Liver (tissue), 8 donors: ENCODE measurements at regions not wholly inside any gene's neighbourhood (a gene's known extent, or its start where the extent isn't known, plus 50 kb on each side); places are given as distances from the start of the nearest gene placed in this dataset.

ENCODE experiments used
- DNase-seq: peaks from one replicate; pipeline ENCODE4 v3.0.0-alpha.2; 2017; ENCODE audit warnings: low spot score
- H3K27ac ChIP-seq, 2 donors: one replicate each; pipeline ENCODE4 v1.7.0; 2013; ENCODE audit warnings: inconsistent platforms in 2 of 2, low read length in 2 of 2, control low read depth in 1 of 2, low read depth in 1 of 2, mild to moderate bottlenecking in 1 of 2
- H3K27me3 ChIP-seq, 4 donors: one replicate each; pipeline versions ENCODE4 v1.6.1 to v1.7.0; 2013; ENCODE audit warnings: low read length in 3 of 4, inconsistent platforms in 1 of 4, mild to moderate bottlenecking in 1 of 4, moderate library complexity in 1 of 4; ENCODE audit not compliant: control insufficient read depth in 4 of 4, insufficient read depth in 4 of 4
- H3K36me3 ChIP-seq, 4 donors: one replicate each; pipeline versions ENCODE4 v1.6.1 to v1.7.0; 2013; ENCODE audit warnings: low read length in 3 of 4, mild to moderate bottlenecking in 3 of 4, low read depth in 1 of 4, moderate library complexity in 1 of 4; ENCODE audit not compliant: control insufficient read depth in 4 of 4, insufficient read depth in 3 of 4
- H3K4me1 ChIP-seq, 4 donors: one replicate each; pipeline versions ENCODE4 v1.6.1 to v1.7.0; 2013; ENCODE audit warnings: low read length in 3 of 4, mild to moderate bottlenecking in 3 of 4, moderate library complexity in 1 of 4; ENCODE audit not compliant: control insufficient read depth in 4 of 4, insufficient read depth in 4 of 4
- H3K4me3 ChIP-seq, 3 donors: one replicate each; pipeline versions ENCODE4 v1.6.1 to v1.7.0; 2013; ENCODE audit warnings: low read length in 3 of 3, control low read depth in 1 of 3, low read depth in 1 of 3, mild to moderate bottlenecking in 1 of 3
- H3K9ac ChIP-seq, 2 donors: one replicate each; pipeline ENCODE4 v1.7.0; 2013; ENCODE audit warnings: low read length in 2 of 2, mild to moderate bottlenecking in 2 of 2, moderate library complexity in 2 of 2, control low read depth in 1 of 2, low read depth in 1 of 2
- H3K9me3 ChIP-seq, 4 donors: one replicate each; pipeline versions ENCODE4 v1.6.1 to v1.7.0; 2013; ENCODE audit warnings: low read length in 3 of 4; ENCODE audit not compliant: control insufficient read depth in 4 of 4
- EGR1 ChIP-seq, 2 donors: IDR thresholded peaks; 2 replicates each; pipeline ENCODE4 v1.6.1; 2016 to 2018; ENCODE audit warnings: antibody characterized with exemption in 2 of 2, low read depth in 2 of 2
- FOXA1 ChIP-seq: IDR thresholded peaks from 2 replicates; pipeline ENCODE4 v1.6.1; 2016; ENCODE audit warnings: antibody characterized with exemption
- FOXA2 ChIP-seq: IDR thresholded peaks from 2 replicates; pipeline ENCODE4 v1.6.1; 2016; ENCODE audit warnings: antibody characterized with exemption
- GABPA ChIP-seq, 2 donors: IDR thresholded peaks in 1 of 2; conservative IDR thresholded peaks in 1 of 2; 2 replicates each; pipeline ENCODE4 v1.6.1; 2016; ENCODE audit warnings: antibody characterized with exemption in 2 of 2, mild to moderate bottlenecking in 1 of 2, moderate library complexity in 1 of 2
- HNF4A ChIP-seq, 2 donors: conservative IDR thresholded peaks; 2 replicates each; pipeline ENCODE4 v1.6.1; 2016; ENCODE audit warnings: antibody characterized with exemption in 2 of 2, mild to moderate bottlenecking in 2 of 2
- HNF4G ChIP-seq: IDR thresholded peaks from 2 replicates; pipeline ENCODE4 v1.6.1; 2016; ENCODE audit warnings: antibody characterized with exemption
- JUND ChIP-seq, 2 donors: IDR thresholded peaks; 2 replicates each; pipeline ENCODE4 v1.6.1; 2016; ENCODE audit warnings: antibody characterized with exemption in 2 of 2
- NR2F2 ChIP-seq: IDR thresholded peaks from 2 replicates; pipeline ENCODE4 v1.6.1; 2016; ENCODE audit warnings: antibody characterized with exemption
- RAD21 ChIP-seq, 2 donors: IDR thresholded peaks; 2 replicates each; pipeline ENCODE4 v1.6.1; 2016; ENCODE audit warnings: antibody characterized with exemption in 2 of 2, mild to moderate bottlenecking in 2 of 2
- RXRA ChIP-seq, 2 donors: IDR thresholded peaks; 2 replicates each; pipeline ENCODE4 v1.6.1; 2017 to 2018; ENCODE audit warnings: antibody characterized with exemption in 2 of 2, mild to moderate bottlenecking in 1 of 2
- SP1 ChIP-seq: IDR thresholded peaks from 2 replicates; pipeline ENCODE4 v1.6.1; 2018; ENCODE audit warnings: antibody characterized with exemption, mild to moderate bottlenecking
- TAF1 ChIP-seq: conservative IDR thresholded peaks from 2 replicates; pipeline ENCODE4 v1.6.1; 2016; ENCODE audit warnings: antibody characterized with exemption, mild to moderate bottlenecking
- YY1 ChIP-seq: IDR thresholded peaks from 2 replicates; pipeline ENCODE4 v1.6.1; 2016; ENCODE audit warnings: antibody characterized with exemption, mild to moderate bottlenecking
- WGBS: extraction: QIAGEN DNeasy Blood & Tissue Kit; methylation state at CpG from one replicate; pipeline ENCODE4 v1.1.7; 2013; 5-methylcytosine and 5-hydroxymethylcytosine counted together
- TF ChIP-seq, protein P1 (sequence below): IDR thresholded peaks from 2 replicates; pipeline ENCODE4 v1.6.1; 2016; ENCODE audit warnings: antibody characterized with exemption
- TF ChIP-seq, protein P2 (sequence below): IDR thresholded peaks from 2 replicates; pipeline ENCODE4 v1.6.1; 2016; ENCODE audit warnings: antibody characterized with exemption
- TF ChIP-seq, protein P3 (sequence below): IDR thresholded peaks from 2 replicates; pipeline ENCODE4 v1.6.1; 2016; ENCODE audit warnings: antibody characterized with exemption
- TF ChIP-seq, protein P4 (sequence below): fragments of 150-350 bp; IDR thresholded peaks from 2 replicates; pipeline ENCODE4 v1.5.1; 2017; ENCODE audit warnings: improper control_type of control experiment, low read depth, low read length; ENCODE audit not compliant: missing input control
- TF ChIP-seq, protein P5 (sequence below): IDR thresholded peaks from 2 replicates; pipeline ENCODE4 v1.6.1; 2016; ENCODE audit warnings: antibody characterized with exemption, mild to moderate bottlenecking
- donor health status: healthy.
- donor health status: healthy.
- donor health status: healthy.
- donor health status: healthy.
- donor health status: healthy.

DNA sequence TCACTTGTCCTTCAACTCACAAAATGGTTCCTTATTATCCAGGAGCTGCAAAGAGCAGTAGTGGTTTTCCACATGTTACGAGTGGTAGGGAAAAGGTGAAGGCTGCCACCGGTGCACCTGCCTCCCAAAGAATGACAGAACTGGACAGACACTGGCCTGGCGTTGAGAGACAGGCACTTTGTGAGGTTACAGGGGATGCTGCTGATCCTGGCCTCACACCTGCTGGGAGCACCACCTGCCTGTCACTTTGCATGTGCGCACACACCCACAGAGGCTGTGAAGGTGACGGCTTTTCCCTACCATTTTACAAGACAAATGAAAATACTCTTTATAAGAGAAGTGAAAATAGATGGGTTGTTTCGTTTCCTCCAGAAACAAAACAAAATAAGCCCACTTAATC lies 175.3 kb upstream of the B3GAT1 start:
- TF ChIP-seq EGR1 (IDR thresholded peaks at IDR 0.05; ENCODE audit: low read depth in 2 of 2), result no peak
- TF ChIP-seq SP1, result no peak
- peak; percentile 16 for DNase-seq
- H3K4me1 ChIP-seq, result peaks cover 0 to 3% (median 0%) of the 10 kb centered on the region in 4 donors
- H3K27ac ChIP-seq, result no peak overlapping the region
- H3K9ac ChIP-seq, result no peak overlapping the region
- H3K4me3 ChIP-seq, result no peak overlapping the region
- H3K9me3 ChIP-seq, result no peaks in the 10 kb centered on the region
- peaks cover 0 to 5% (median 0%) of the 10 kb centered on the region in 4 donors for H3K27me3 ChIP-seq
- 85% methylated on average over 6 of the region's 6 CpGs for WGBS
- H3K36me3 ChIP-seq, result no peaks in the 10 kb centered on the region

DNA sequence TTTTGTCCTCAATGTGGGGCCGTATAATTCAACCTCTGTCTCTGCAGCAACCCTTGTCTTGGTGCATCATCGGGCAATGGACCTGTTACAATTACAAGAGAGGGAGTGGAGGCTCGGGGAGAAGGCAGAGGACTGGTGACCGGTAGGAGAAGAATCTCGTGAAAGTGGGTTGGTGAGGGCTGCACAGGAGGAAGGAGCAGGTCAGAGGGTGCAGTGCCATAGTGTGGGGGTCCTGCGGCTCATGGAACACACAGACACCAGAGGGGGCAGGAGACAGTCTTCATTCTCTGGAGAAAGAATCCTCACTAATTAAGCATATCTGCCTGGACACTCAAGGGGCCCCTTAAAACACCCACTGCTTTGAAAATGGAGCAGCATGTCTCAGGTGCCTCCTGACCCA lies 174.7 kb upstream of the B3GAT1 start:
- Histone ChIP-seq H3K4me1 (peaks cover 0 to 3% (median 0%) of the 10 kb centered on the region in 4 donors), H3K27ac (no peak overlapping the region), H3K9me3 (no peaks in the 10 kb centered on the region), H3K9ac (no peak overlapping the region), H3K4me3 (no peak overlapping the region), H3K27me3 (peaks cover 0 to 5% (median 0%) of the 10 kb centered on the region in 4 donors), H3K36me3 (no peaks in the 10 kb centered on the region)
- peak; percentile 13 for DNase-seq
- 86% methylated on average over 6 of the region's 6 CpGs for WGBS
- no peak for TF ChIP-seq TAF1
- no peak for TF ChIP-seq FOXA2
- TF ChIP-seq SP1, result no peak
- TF ChIP-seq HNF4G, result no peak
- no peak for TF ChIP-seq GABPA (IDR thresholded peaks at IDR 0.05 in 1 of 2, conservative IDR thresholded peaks at IDR 0.05 in 1 of 2)
- TF ChIP-seq, protein P1, sequence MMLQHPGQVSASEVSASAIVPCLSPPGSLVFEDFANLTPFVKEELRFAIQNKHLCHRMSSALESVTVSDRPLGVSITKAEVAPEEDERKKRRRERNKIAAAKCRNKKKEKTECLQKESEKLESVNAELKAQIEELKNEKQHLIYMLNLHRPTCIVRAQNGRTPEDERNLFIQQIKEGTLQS, result no peak
- no peak for TF ChIP-seq RXRA (IDR thresholded peaks at IDR 0.05)
- TF ChIP-seq NR2F2, result no peak
- TF ChIP-seq EGR1 (IDR thresholded peaks at IDR 0.05; ENCODE audit: low read depth in 2 of 2), result no peak
- TF ChIP-seq, protein P2, sequence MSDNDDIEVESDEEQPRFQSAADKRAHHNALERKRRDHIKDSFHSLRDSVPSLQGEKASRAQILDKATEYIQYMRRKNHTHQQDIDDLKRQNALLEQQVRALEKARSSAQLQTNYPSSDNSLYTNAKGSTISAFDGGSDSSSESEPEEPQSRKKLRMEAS, result no peak
- TF ChIP-seq, protein P3, sequence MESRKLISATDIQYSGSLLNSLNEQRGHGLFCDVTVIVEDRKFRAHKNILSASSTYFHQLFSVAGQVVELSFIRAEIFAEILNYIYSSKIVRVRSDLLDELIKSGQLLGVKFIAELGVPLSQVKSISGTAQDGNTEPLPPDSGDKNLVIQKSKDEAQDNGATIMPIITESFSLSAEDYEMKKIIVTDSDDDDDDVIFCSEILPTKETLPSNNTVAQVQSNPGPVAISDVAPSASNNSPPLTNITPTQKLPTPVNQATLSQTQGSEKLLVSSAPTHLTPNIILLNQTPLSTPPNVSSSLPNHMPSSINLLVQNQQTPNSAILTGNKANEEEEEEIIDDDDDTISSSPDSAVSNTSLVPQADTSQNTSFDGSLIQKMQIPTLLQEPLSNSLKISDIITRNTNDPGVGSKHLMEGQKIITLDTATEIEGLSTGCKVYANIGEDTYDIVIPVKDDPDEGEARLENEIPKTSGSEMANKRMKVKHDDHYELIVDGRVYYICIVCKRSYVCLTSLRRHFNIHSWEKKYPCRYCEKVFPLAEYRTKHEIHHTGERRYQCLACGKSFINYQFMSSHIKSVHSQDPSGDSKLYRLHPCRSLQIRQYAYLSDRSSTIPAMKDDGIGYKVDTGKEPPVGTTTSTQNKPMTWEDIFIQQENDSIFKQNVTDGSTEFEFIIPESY, result no peak
- TF ChIP-seq YY1, result no peak
- TF ChIP-seq RAD21 (IDR thresholded peaks at IDR 0.05), result no peak
- TF ChIP-seq, protein P4, sequence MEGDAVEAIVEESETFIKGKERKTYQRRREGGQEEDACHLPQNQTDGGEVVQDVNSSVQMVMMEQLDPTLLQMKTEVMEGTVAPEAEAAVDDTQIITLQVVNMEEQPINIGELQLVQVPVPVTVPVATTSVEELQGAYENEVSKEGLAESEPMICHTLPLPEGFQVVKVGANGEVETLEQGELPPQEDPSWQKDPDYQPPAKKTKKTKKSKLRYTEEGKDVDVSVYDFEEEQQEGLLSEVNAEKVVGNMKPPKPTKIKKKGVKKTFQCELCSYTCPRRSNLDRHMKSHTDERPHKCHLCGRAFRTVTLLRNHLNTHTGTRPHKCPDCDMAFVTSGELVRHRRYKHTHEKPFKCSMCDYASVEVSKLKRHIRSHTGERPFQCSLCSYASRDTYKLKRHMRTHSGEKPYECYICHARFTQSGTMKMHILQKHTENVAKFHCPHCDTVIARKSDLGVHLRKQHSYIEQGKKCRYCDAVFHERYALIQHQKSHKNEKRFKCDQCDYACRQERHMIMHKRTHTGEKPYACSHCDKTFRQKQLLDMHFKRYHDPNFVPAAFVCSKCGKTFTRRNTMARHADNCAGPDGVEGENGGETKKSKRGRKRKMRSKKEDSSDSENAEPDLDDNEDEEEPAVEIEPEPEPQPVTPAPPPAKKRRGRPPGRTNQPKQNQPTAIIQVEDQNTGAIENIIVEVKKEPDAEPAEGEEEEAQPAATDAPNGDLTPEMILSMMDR, result no peak
- TF ChIP-seq, protein P5, sequence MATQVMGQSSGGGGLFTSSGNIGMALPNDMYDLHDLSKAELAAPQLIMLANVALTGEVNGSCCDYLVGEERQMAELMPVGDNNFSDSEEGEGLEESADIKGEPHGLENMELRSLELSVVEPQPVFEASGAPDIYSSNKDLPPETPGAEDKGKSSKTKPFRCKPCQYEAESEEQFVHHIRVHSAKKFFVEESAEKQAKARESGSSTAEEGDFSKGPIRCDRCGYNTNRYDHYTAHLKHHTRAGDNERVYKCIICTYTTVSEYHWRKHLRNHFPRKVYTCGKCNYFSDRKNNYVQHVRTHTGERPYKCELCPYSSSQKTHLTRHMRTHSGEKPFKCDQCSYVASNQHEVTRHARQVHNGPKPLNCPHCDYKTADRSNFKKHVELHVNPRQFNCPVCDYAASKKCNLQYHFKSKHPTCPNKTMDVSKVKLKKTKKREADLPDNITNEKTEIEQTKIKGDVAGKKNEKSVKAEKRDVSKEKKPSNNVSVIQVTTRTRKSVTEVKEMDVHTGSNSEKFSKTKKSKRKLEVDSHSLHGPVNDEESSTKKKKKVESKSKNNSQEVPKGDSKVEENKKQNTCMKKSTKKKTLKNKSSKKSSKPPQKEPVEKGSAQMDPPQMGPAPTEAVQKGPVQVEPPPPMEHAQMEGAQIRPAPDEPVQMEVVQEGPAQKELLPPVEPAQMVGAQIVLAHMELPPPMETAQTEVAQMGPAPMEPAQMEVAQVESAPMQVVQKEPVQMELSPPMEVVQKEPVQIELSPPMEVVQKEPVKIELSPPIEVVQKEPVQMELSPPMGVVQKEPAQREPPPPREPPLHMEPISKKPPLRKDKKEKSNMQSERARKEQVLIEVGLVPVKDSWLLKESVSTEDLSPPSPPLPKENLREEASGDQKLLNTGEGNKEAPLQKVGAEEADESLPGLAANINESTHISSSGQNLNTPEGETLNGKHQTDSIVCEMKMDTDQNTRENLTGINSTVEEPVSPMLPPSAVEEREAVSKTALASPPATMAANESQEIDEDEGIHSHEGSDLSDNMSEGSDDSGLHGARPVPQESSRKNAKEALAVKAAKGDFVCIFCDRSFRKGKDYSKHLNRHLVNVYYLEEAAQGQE, result no peak
- no peak for TF ChIP-seq FOXA1
- TF ChIP-seq HNF4A (conservative IDR thresholded peaks at IDR 0.05), result no peak
- TF ChIP-seq JUND (IDR thresholded peaks at IDR 0.05), result no peak
